Fibroblast of skin of left biceps (primary cell): ENCODE measurements at regions not wholly inside any gene's neighbourhood (a gene's known extent, or its start where the extent isn't known, plus 50 kb on each side); places are given as distances from the start of the nearest gene placed in this dataset.
"Not testable (repeated sequence)": the region's sequence is repeated elsewhere in the genome, so short reads cannot be mapped to it uniquely, and the experiment has no call there.

Experiments used
- DNase-seq, 2 experiments: peaks; one replicate each; pipeline ENCODE4 v3.0.0-alpha.2; 2013; ENCODE audit warnings: low read depth in 2 of 2

- no peak for DNase-seq
These were observed 297.1 kb upstream of the MAF start for GRCh38 chr16:79897453-79898146.

- no peak for DNase-seq
These were observed 296.5 kb upstream of the MAF start for GRCh38 chr16:79897104-79897452.

- DNase-seq: no peak
These were observed 295.3 kb upstream of the MAF start for GRCh38 chr16:79895917-79896203.

GRCh38 chr16:79895053-79895916, 294.7 kb upstream of the MAF start:
- DNase-seq: no peak

GRCh38 chr16:79893445-79893844, 292.9 kb upstream of the MAF start:
- no peak for DNase-seq

GRCh38 chr16:79892278-79892677, 291.7 kb upstream of the MAF start:
- DNase-seq: no peak

- DNase-seq: no peak
These were observed 290.9 kb upstream of the MAF start for GRCh38 chr16:79891458-79891857.

- no peak for DNase-seq
These were observed 287.3 kb upstream of the MAF start for GRCh38 chr16:79887541-79888540.

GRCh38 chr16:79885320-79885719, 284.8 kb upstream of the MAF start:
- no peak for DNase-seq

GRCh38 chr16:79883494-79883893, 283.0 kb upstream of the MAF start:
- DNase-seq: no peak

GRCh38 chr16:79882340-79883005, 281.9 kb upstream of the MAF start:
- DNase-seq: no peak

- not testable (repeated sequence) for DNase-seq
These were observed 280.6 kb upstream of the MAF start for GRCh38 chr16:79881107-79881506.

GRCh38 chr16:79876332-79876730, 275.8 kb upstream of the MAF start:
- no peak for DNase-seq

- no peak for DNase-seq
These were observed 273.9 kb upstream of the MAF start for GRCh38 chr16:79874391-79874790.

- no peak for DNase-seq
These were observed 273.3 kb upstream of the MAF start for GRCh38 chr16:79873825-79874224.

GRCh38 chr16:79871906-79872305, 271.4 kb upstream of the MAF start:
- DNase-seq: no peak

- DNase-seq: no peak
These were observed 269.7 kb upstream of the MAF start for GRCh38 chr16:79870016-79870886.

- DNase-seq: no peak
These were observed 268.9 kb upstream of the MAF start for GRCh38 chr16:79869304-79870015.

- DNase-seq: no peak
These were observed 268.3 kb upstream of the MAF start for GRCh38 chr16:79868841-79869240.

GRCh38 chr16:79867425-79867997, 267.0 kb upstream of the MAF start:
- no peak for DNase-seq
